ENCODE measurements at regions not wholly inside any gene's neighbourhood (a gene's known extent, or its start where the extent isn't known, plus 50 kb on each side); places are given as distances from the start of the nearest gene placed in this dataset.

- TF ChIP-seq EZH2 (IDR thresholded peaks at IDR 0.05; ENCODE audit: low read length) = no peak
- TF ChIP-seq, protein P1, sequence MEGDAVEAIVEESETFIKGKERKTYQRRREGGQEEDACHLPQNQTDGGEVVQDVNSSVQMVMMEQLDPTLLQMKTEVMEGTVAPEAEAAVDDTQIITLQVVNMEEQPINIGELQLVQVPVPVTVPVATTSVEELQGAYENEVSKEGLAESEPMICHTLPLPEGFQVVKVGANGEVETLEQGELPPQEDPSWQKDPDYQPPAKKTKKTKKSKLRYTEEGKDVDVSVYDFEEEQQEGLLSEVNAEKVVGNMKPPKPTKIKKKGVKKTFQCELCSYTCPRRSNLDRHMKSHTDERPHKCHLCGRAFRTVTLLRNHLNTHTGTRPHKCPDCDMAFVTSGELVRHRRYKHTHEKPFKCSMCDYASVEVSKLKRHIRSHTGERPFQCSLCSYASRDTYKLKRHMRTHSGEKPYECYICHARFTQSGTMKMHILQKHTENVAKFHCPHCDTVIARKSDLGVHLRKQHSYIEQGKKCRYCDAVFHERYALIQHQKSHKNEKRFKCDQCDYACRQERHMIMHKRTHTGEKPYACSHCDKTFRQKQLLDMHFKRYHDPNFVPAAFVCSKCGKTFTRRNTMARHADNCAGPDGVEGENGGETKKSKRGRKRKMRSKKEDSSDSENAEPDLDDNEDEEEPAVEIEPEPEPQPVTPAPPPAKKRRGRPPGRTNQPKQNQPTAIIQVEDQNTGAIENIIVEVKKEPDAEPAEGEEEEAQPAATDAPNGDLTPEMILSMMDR (optimal IDR thresholded peaks at IDR 0.05 in 1 of 3, IDR thresholded peaks at IDR 0.05 in 1 of 3, conservative IDR thresholded peaks at IDR 0.05 in 1 of 3; ENCODE audit: extremely low read depth in 1 of 3, insufficient read depth in 2 of 3, low read length in 3 of 3) = no peak
These were observed 113.2 kb upstream of the CYYR1 start for GRCh38 chr21:26686278-26686677.
